PFSK-1 (cell line): ENCODE measurements at regions not wholly inside any gene's neighbourhood (a gene's known extent, or its start where the extent isn't known, plus 50 kb on each side); places are given as distances from the start of the nearest gene placed in this dataset.

Experiments
- POLR2AphosphoS5 ChIP-seq: IDR thresholded peaks from 2 replicates; pipeline ENCODE4 v1.6.1; 2012; ENCODE audit warnings: low read depth, mild to moderate bottlenecking, control low read depth, low read length, moderate library complexity
- REST ChIP-seq, 2 experiments: IDR thresholded peaks; 2 replicates each; pipeline versions ENCODE4 v1.6.1 to v1.8.0; 2011 to 2012; ENCODE audit warnings: low read depth in 2 of 2, low read length in 2 of 2, control low read depth in 1 of 2, inconsistent platforms in 1 of 2, mild to moderate bottlenecking in 1 of 2, moderate library complexity in 1 of 2; ENCODE audit not compliant: insufficient read depth in 1 of 2
- TAF1 ChIP-seq: IDR thresholded peaks from 2 replicates; pipeline ENCODE4 v1.6.1; 2012; ENCODE audit warnings: low read length, control low read depth, borderline replicate concordance; ENCODE audit not compliant: insufficient read depth

GRCh38 chr18:30687501-30687900, 355.0 kb downstream of the DSC3 start:
- no peak for TF ChIP-seq POLR2AphosphoS5
- no peak for TF ChIP-seq REST (IDR thresholded peaks at IDR 0.05; ENCODE audit: insufficient read depth in 1 of 2, low read depth in 2 of 2, low read length in 2 of 2)
- TF ChIP-seq TAF1: no peak
